Fibroblast of lung (primary cell): ENCODE measurements at regions not wholly inside any gene's neighbourhood (a gene's known extent, or its start where the extent isn't known, plus 50 kb on each side); places are given as distances from the start of the nearest gene placed in this dataset.

Experiments used
- DNase-seq, 2 donors: peaks; one replicate each; pipeline versions ENCODE4 v3.0.0 to v3.0.0-alpha.2; 2010; ENCODE audit warnings: low read depth in 2 of 2
- H2AFZ ChIP-seq: 2 replicates; pipeline ENCODE4 v1.5.1; 2012; ENCODE audit warnings: low read length, control low read depth, inconsistent platforms
- H3K27ac ChIP-seq: 2 replicates; pipeline ENCODE4 v1.5.1; 2011; ENCODE audit warnings: low read length, control low read depth; ENCODE audit not compliant: insufficient read depth
- H3K27me3 ChIP-seq: 2 replicates; pipeline ENCODE4 v1.5.1; 2011; ENCODE audit warnings: mild to moderate bottlenecking, low read length; ENCODE audit not compliant: control insufficient read depth, insufficient read depth
- H3K36me3 ChIP-seq: 2 replicates; pipeline ENCODE4 v1.5.1; 2011; ENCODE audit warnings: low read length; ENCODE audit not compliant: control insufficient read depth, insufficient read depth
- H3K4me1 ChIP-seq: 2 replicates; pipeline ENCODE4 v1.5.1; 2011; ENCODE audit warnings: low read length; ENCODE audit not compliant: control insufficient read depth, insufficient read depth; ENCODE audit errors: extremely low read depth
- H3K4me2 ChIP-seq: 2 replicates; pipeline ENCODE4 v1.5.1; 2011; ENCODE audit warnings: low read length, control low read depth; ENCODE audit not compliant: insufficient read depth; ENCODE audit errors: extremely low read depth
- H3K4me3 ChIP-seq, 4 experiments: fragments of 200-600 bp in 1 of 4; sonication (generic) in 1 of 4; replicated peaks in 1 of 4; 2 replicates each; pipeline ENCODE4 v1.5.1; 2011 to 2016; ENCODE audit warnings: low read length in 4 of 4, low read depth in 3 of 4, mild to moderate bottlenecking in 3 of 4, control low read depth in 2 of 4, inconsistent platforms in 1 of 4, mixed read lengths in 1 of 4; ENCODE audit not compliant: insufficient read depth in 1 of 4; ENCODE audit errors: control extremely low read depth in 1 of 4
- H3K79me2 ChIP-seq: 2 replicates; pipeline ENCODE4 v1.5.1; 2012; ENCODE audit warnings: mild to moderate bottlenecking, low read length, inconsistent platforms; ENCODE audit not compliant: control insufficient read depth, insufficient read depth
- H3K9ac ChIP-seq: 2 replicates; pipeline ENCODE4 v1.5.1; 2011; ENCODE audit warnings: mild to moderate bottlenecking, low read length, control low read depth; ENCODE audit not compliant: insufficient read depth
- H3K9me3 ChIP-seq: 2 replicates; pipeline ENCODE4 v1.5.1; 2012; ENCODE audit warnings: low read depth, low read length; ENCODE audit not compliant: control insufficient read depth, insufficient read depth
- H4K20me1 ChIP-seq: 2 replicates; pipeline ENCODE4 v1.5.1; 2011; ENCODE audit warnings: low read length; ENCODE audit not compliant: control insufficient read depth, insufficient read depth; ENCODE audit errors: extremely low read depth
- EZH2 ChIP-seq: IDR thresholded peaks from 2 replicates; pipeline ENCODE4 v1.5.1; 2012; ENCODE audit warnings: low read length, control low read depth, mild to moderate bottlenecking; ENCODE audit errors: missing control alignments
- TF ChIP-seq, protein P1 (sequence below), 2 donors: IDR thresholded peaks in 1 of 2; conservative IDR thresholded peaks in 1 of 2; 1 replicate in 1 of 2; 2 replicates in 1 of 2; pipeline ENCODE4 v1.5.1; 2011 to 2012; ENCODE audit warnings: low read length in 2 of 2, control low read depth in 1 of 2, inconsistent platforms in 1 of 2, low read depth in 1 of 2, mild to moderate bottlenecking in 1 of 2

DNA sequence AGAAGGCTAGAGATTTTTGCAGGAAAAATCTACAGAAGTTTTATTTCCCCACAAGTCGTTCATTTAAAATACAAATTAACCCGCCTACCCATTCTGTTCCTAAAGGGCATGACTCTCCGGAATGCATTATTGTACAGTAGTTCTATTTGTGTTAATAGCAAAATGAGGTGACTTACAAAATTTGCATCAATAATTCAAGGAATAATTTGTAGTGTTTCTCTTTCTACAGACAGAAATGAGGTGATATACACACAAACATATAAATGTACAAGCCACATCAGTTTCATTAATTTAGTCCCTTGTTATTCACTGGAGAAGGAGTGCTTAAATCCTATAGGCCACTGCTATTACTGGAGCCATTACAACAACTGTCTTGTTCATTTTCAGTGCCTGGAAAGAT, 501.3 kb upstream of the DIAPH2 start:
- no peak for TF ChIP-seq EZH2
- TF ChIP-seq, protein P1, sequence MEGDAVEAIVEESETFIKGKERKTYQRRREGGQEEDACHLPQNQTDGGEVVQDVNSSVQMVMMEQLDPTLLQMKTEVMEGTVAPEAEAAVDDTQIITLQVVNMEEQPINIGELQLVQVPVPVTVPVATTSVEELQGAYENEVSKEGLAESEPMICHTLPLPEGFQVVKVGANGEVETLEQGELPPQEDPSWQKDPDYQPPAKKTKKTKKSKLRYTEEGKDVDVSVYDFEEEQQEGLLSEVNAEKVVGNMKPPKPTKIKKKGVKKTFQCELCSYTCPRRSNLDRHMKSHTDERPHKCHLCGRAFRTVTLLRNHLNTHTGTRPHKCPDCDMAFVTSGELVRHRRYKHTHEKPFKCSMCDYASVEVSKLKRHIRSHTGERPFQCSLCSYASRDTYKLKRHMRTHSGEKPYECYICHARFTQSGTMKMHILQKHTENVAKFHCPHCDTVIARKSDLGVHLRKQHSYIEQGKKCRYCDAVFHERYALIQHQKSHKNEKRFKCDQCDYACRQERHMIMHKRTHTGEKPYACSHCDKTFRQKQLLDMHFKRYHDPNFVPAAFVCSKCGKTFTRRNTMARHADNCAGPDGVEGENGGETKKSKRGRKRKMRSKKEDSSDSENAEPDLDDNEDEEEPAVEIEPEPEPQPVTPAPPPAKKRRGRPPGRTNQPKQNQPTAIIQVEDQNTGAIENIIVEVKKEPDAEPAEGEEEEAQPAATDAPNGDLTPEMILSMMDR (conservative IDR thresholded peaks at IDR 0.05 in 1 of 2, IDR thresholded peaks at IDR 0.05 in 1 of 2; ENCODE audit: low read depth in 1 of 2, low read length in 2 of 2): no peak
- Histone ChIP-seq H3K9ac (no peak overlapping the region), H3K79me2 (no peaks in the 10 kb centered on the region), H2AFZ (no peak overlapping the region), H3K27me3 (no peaks in the 10 kb centered on the region), H3K9me3 (no peaks in the 10 kb centered on the region), H3K4me2 (no peak overlapping the region), H3K4me1 (no peaks in the 10 kb centered on the region), H3K27ac (no peak overlapping the region), H3K4me3 (no peak overlapping the region), H3K36me3 (no peaks in the 10 kb centered on the region), H4K20me1 (no peaks in the 10 kb centered on the region)
- no peak for DNase-seq

DNA sequence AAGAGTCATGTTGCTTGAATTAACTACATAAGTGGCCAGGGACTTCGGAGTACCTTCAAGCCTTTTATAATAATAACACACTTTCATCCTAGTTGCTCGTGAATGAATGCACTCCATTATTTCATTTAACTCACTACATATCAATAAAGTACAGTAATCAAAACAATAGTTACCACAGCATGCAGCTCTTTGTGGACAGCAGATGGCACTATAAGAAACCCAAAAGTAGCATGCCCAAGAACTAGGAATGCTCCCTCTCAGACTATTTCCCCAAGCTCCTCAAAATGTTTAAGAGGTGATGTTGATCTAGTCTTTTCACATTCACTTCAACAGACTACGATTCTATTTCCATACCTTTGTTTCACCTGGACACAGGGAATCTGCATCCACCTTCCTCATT, 500.8 kb upstream of the DIAPH2 start:
- Histone ChIP-seq H2AFZ (no peak overlapping the region), H3K79me2 (no peaks in the 10 kb centered on the region), H3K4me1 (no peaks in the 10 kb centered on the region), H3K4me2 (no peak overlapping the region), H3K9me3 (no peaks in the 10 kb centered on the region), H4K20me1 (no peaks in the 10 kb centered on the region), H3K36me3 (no peaks in the 10 kb centered on the region), H3K27me3 (no peaks in the 10 kb centered on the region), H3K4me3 (no peak overlapping the region), H3K9ac (no peak overlapping the region), H3K27ac (no peak overlapping the region)
- DNase-seq: peak in 1 of 2 donors; percentile 37
- TF ChIP-seq EZH2: no peak
- TF ChIP-seq, protein P1 (conservative IDR thresholded peaks at IDR 0.05 in 1 of 2, IDR thresholded peaks at IDR 0.05 in 1 of 2; ENCODE audit: low read depth in 1 of 2, low read length in 2 of 2): peak; percentile 22 to 57

DNA sequence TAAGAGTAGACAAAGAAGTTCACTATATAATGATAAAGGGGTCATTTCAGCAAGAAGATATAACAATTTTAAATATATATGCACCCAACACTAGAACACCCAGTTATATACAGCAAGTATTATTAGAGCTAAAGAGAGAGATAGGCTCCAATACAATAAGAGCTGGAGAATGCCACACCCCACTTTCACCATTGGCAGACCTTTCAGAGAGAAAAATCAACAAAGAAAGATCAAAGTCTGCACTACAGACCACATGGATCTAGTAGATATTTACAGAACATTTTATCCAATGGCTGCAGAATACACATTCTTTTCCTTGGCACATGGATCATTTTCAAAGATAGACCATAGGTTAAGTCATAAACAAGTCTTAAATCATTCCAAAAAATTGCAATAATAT, 479.7 kb upstream of the DIAPH2 start:
- Histone ChIP-seq H3K4me3 (no peak overlapping the region), H3K4me2 (no peak overlapping the region), H3K27ac (no peak overlapping the region), H3K9me3 (no peaks in the 10 kb centered on the region), H3K79me2 (no peaks in the 10 kb centered on the region), H3K4me1 (no peaks in the 10 kb centered on the region), H3K36me3 (no peaks in the 10 kb centered on the region), H2AFZ (no peak overlapping the region), H3K9ac (no peak overlapping the region), H3K27me3 (no peaks in the 10 kb centered on the region), H4K20me1 (no peaks in the 10 kb centered on the region)
- DNase-seq: no peak
- no peak for TF ChIP-seq EZH2
- TF ChIP-seq, protein P1 (conservative IDR thresholded peaks at IDR 0.05 in 1 of 2, IDR thresholded peaks at IDR 0.05 in 1 of 2; ENCODE audit: low read depth in 1 of 2, low read length in 2 of 2): no peak
